Hepatocyte (in vitro differentiated cells): ENCODE measurements at regions not wholly inside any gene's neighbourhood (a gene's known extent, or its start where the extent isn't known, plus 50 kb on each side); places are given as distances from the start of the nearest gene placed in this dataset.

Experiments used
- EZH2 ChIP-seq: fragments of 200-600 bp; sonication (generic); IDR thresholded peaks from 2 replicates; pipeline ENCODE4 v1.6.1; 2016; ENCODE audit warnings: antibody characterized with exemption, mild to moderate bottlenecking, borderline replicate concordance
- EZH2phosphoT487 ChIP-seq: fragments of 200-600 bp; sonication (generic); IDR thresholded peaks from one replicate; pipeline ENCODE4 v1.6.1; 2018; ENCODE audit warnings: antibody characterized with exemption, mild to moderate bottlenecking, low read depth, moderate library complexity; ENCODE audit not compliant: unreplicated experiment, severe bottlenecking
- TF ChIP-seq, protein P1 (sequence below): fragments of 200-600 bp; sonication (generic); IDR thresholded peaks from 2 replicates; pipeline ENCODE4 v1.5.1; 2016; ENCODE audit warnings: antibody characterized with exemption, mild to moderate bottlenecking; ENCODE audit not compliant: poor library complexity

DNA sequence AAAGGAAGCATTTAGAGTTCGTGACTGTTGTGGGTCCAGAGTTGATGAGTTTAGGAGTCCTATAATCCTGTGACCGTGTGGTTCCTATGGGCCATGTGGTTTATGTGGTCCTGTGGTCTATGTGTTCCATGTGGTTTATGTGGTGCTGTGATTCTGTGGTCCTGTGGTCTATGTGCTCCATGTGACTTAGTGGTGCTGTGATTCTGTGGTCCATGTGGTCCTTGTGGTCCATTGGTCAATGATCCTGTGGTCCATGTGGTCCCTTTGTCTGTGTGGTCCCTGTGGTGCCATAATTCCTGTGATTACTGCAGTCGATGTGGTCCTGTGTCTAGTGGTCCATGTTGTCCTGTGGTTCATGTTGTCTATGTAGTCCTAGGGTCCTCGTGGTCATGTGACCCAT, 167.3 kb downstream of the TMEM18 start:
- TF ChIP-seq, protein P1, sequence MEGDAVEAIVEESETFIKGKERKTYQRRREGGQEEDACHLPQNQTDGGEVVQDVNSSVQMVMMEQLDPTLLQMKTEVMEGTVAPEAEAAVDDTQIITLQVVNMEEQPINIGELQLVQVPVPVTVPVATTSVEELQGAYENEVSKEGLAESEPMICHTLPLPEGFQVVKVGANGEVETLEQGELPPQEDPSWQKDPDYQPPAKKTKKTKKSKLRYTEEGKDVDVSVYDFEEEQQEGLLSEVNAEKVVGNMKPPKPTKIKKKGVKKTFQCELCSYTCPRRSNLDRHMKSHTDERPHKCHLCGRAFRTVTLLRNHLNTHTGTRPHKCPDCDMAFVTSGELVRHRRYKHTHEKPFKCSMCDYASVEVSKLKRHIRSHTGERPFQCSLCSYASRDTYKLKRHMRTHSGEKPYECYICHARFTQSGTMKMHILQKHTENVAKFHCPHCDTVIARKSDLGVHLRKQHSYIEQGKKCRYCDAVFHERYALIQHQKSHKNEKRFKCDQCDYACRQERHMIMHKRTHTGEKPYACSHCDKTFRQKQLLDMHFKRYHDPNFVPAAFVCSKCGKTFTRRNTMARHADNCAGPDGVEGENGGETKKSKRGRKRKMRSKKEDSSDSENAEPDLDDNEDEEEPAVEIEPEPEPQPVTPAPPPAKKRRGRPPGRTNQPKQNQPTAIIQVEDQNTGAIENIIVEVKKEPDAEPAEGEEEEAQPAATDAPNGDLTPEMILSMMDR: no peak
- TF ChIP-seq EZH2phosphoT487 (no peak), EZH2 (no peak)
